GM21723 (cell line): ENCODE measurements at regions not wholly inside any gene's neighbourhood (a gene's known extent, or its start where the extent isn't known, plus 50 kb on each side); places are given as distances from the start of the nearest gene placed in this dataset.

ENCODE experiments used
- ATAC-seq: cut with Tn5 transposase; IDR thresholded peaks from one replicate; pipeline ENCODE4 v1.9.1; 2021; ENCODE audit warnings: mild to moderate bottlenecking, moderate library complexity; ENCODE audit not compliant: unreplicated experiment

DNA sequence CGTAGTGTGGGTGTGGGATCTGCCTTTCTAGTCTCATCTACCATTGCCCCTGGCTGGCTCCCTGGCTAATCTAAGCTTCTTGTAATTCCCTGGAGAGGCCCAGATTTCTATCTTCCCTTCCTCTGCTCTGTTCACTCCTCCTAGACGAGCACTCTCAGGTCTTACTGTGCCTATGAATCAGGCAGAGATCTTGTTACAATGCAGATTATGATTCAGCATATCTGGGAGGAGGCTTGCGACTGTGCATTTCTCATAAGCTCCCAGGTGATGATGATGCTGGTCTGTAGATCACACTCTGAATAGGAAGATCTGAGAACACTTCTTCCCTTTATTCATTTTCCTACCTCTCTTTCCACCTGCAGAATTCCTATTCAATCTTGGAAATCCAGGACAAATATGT is 200.1 kb downstream of the CBLN1 start:
- no peak for ATAC-seq

DNA sequence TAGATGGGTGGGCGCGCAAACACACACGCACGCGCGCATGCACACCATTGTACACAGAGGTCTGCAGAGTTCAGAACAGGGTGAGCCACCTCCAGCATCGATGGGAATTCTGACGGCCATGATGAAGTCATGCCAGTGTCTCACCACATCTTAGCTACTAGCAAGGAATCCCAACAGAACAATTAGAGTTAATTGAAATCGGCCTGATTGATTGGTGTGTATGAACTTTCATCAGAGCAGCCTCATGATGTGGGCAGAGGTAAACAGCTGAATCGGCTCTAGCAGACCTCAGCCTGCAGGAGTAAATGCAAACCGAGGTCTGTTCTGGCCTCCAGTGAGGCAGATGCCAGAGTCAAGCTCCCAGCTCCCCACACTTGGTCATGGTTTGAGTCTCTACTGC is 200.6 kb downstream of the CBLN1 start:
- no peak for ATAC-seq

DNA sequence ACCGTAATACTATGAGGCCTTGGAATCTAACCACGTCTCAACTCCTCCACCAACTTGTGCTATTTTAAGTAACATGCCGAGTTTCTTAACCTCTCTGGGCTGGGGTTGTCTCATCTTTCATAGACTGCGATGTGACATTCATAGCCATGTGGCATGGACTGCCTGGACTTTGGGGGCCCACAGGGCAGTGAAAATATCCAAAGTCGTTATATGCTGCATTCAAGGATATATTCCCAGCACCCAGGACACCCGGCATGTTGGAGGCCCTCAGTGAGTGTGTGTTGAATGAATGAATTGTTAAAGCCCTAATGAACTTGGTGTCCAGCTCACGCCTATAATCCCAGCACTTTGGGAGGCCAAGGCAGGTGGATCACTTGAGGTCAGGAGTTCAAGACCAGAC is 203.1 kb downstream of the CBLN1 start:
- no peak for ATAC-seq

DNA sequence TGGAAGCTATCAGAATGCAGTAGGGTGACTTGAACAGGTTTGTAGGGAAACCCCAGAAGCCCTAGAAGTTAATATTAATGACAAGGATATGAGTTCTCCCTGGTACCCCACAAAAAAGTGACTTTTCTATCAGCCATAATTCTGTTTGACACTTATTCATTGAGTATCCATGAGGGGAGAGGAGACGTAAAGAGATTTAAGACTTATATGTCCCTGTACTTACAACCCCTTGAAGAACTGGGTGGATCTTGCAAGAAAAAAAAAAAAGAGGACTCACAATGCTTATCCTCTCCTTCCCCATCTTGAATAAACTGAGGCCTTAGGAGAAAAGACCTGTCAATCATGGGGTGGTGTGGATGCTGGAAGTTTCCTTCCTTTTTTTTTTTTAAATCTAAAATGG is 203.5 kb downstream of the CBLN1 start:
- ATAC-seq = no peak

DNA sequence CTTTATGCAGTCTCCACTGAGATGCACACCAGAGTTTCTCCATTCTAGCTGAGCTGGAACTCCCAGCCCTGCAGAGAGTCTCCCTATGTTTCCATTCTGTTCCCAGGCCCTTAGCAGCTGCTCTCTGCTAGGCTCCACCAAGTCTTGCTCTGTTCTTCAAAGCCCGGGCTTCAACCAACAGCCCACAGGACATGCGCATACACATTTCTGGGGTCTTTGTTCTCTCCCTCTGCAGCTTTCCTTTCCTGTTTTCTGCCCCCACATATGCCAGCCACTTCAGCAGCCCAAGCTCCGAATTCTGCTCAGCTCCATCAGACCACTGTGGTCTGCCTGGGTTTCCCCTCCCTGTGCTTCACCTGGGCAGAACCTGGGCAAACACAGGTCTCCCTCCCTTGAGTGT is 205.9 kb downstream of the CBLN1 start:
- no peak for ATAC-seq

DNA sequence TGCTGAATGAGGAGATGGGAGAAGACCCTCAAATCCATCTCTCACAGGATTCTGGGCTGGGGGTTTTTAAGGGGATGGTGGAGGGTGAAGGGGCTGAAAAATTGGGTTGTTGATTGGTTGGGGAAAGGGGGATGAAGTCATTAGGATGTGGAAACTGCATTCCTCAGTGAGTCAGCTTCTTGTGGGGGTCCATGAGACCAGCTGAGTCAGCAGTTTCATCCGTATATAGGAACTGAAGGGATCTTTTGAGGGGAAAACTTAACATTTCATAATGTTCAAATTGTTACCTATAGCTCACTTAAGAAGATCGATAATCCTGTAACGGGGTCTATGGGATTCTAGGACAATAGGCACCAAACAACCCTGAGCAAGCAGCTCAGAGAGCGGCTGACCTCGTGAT is 213.4 kb downstream of the CBLN1 start:
- no peak for ATAC-seq

DNA sequence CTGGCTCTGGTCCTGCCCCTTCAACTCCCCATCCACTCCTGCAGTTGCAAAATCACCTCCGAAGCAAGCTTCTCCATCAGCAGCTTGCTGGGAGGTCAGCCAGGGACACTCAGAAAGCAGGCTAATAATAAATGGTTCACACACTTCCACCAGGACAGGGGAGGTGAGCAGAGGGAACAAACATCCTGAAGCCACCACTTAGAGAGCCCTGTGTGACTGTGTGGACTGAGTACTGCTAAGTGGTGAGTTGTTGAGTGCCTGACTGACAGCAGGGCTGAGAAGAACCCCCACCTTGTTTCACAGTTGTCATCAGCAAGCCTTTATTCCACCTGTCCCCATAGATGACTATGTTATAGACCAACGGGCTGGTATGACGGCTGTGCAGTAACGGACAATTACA is 213.9 kb downstream of the CBLN1 start:
- no peak for ATAC-seq

DNA sequence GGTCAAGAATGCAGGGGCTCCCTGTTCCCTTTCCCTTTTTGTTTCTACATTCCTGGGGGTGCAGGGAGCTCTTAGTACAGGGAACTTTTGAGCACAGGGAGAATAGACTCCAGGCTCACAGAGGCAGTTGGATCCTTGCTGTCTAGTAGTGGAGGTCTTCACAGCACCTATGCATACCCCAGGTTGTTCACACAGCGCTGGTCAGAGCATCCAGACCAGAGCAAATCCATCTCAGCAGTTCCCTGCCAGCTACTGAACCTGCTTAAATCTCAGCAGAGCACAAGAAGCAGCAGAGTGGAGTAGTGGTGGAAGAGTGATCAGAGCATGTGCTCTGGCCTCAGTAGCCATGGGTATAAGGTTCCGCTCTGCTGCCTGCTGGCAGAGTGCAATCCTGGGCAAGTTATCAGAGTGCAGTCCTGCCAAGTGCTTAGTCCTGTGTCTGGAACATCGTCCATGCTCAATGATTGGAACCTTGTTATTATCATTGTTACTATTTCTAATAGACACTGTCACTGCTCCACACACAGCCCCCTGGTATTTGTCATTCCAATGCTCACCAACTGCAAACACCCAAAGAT is 220.4 kb downstream of the CBLN1 start:
- ATAC-seq = no peak

DNA sequence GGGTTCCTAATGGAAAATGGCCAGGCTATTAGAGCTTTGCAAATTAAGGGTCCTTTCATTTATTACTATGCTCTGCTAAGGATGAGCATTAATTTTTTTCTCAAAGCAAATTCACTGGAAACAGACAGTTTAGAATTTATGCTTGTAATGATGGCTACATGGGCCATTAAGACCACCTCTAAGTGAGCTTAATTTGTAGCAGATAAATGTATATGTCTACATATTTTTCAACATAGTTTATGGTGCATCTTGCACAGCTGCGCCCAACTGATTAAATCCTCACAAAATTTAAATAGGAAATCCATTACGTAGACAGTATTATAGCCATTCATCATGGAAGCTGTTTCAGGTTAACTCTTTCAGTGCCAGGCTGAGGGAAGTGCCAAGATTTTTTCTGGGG is 220.9 kb downstream of the CBLN1 start:
- no peak for ATAC-seq

DNA sequence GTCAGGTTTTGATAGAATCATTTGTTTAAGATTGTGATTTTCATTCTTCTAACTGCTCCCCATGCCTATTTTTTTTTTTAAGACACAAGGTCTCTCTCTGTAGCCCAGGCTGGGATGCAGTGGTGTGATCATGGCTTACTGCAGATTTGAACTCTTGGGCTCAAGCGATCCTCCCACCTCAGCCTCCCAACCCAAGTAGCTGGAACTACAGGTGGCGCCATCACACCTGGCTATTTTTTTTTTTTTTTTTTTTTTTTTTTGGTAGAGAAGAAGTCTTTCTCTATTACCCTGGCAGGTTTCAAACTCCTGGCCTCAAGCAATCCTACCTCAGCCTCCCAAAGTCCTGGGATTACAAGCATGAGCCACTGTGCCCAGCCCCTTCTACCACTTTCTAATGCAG is 223.3 kb downstream of the CBLN1 start:
- ATAC-seq = no peak

DNA sequence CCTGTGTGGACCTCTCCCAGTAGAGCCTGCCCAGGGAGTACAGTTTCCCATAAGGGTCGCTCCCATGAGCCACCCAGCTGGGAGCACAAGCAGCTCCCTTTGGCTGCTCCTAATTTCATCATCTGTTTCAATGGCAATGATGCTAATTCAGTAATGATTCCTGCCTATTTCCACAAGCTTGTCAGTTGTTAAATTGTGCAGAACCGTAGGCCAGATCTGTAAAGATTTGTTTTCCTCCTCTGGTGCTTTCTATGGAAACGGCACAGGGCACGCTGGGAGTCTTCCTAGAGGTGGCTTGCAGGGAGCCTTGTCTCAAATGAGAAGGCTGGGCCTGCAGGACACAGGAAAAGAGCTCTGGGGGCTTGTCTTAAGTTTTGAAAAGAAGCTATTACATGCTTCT is 223.7 kb downstream of the CBLN1 start:
- no peak for ATAC-seq

DNA sequence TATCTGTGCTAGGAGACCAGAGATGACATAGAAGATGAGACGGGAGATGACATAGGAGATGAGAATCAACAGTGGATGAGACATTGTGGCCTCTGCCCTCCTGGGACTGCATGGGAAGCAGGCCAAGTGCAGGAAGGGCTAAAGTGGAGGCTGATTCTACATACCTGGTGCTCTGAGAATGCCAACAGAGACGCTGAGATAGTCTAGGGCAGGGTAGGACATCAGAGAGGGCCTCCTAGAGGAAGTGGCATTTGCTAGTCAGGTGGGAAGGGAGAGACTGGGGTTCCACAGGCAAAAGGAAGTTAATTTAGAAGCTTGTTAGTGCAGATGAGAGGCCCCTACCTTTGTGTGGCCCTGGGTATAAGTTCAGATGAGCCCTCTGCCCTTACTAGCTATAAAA is 224.2 kb downstream of the CBLN1 start:
- ATAC-seq = no peak

DNA sequence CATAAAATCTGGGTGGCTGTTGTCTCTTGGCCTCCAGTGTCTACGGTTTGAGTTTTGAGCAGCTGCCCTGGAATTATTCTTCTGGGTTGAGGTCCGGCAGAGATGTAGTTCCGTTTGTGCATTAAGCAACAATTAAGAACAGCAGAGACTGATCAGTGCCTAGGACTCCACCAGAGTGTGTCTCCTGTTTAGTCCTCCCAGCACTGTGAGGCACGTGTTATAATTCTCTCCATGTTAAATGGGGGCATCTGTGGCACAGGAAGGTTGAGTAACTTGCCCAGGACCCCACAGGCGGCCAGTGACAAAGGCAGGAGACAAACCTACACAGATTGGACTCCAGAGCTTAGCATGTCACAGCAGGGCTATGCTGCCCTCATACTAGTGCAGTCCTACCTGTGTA is 225.1 kb downstream of the CBLN1 start:
- no peak for ATAC-seq

DNA sequence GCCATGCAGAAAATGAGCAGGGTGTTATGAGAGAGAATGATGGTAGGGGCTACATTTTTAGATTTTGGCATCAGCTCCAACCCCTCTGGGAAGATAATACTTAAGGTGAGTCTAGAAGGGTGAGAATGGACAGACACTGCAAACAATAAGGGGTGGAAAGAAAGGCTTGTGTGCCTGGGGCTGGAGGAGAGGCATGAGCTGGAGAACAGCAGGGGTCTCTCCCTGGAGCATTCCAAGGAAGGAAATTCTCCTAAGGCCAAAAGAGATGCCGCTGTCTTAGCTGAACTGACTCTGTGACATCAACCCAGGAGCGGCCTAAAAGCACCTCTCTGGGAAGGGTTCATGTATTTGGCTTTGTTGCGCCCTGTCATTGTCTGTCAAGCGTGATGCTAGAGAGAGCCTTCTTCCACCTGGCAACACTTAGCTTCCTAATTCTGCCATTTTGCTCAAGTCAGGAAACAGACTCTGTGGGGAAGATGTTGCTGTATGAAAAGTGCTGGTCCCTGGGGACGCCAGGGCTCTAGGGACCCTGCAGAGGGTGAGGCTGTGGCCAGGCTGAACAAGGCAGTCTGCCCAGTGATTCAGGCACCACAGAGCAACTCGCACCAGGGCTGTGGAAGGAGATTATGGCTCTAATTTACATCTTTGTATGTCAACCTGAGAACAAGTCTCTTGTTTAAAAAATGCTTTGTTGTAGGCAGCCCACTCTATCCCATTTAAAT is 225.7 kb downstream of the CBLN1 start:
- no peak for ATAC-seq

DNA sequence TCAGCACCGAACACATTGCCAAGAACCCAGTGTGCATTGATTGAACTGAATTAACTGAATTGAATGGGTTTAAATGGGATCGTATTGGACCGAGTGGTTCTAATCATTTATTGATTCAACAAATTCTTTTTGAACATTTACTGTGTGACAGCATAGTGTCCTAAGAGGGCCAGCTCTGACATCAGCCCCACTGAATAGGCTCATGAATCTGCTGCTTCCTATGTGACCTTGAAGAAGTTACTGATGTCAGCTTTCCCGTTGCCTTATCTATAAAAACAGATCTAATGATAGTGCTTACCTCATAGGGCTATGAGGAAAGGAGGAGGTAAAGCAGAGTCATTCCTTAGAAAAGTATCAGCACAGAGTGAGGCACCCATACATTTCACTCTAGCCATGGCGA is 226.3 kb downstream of the CBLN1 start:
- ATAC-seq = no peak

DNA sequence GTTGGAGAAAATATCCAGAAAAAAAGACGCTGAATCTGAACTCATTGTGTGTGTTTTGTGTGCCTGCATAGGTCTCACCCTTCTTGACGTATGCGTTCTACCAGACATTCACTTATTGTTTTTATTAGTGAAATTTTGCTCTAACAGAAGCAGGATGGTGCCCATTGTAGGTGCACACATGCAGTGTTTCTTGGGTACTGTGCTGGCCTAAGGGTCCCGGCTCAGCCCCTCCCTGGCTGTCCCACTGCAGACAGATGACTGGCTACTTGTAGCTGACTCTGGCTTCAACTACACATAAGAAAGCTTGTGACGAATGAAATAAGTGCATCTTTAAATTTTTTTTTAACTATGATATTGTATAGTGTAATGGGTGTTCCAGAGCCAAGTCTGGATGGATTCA is 227.0 kb downstream of the CBLN1 start:
- ATAC-seq = no peak

DNA sequence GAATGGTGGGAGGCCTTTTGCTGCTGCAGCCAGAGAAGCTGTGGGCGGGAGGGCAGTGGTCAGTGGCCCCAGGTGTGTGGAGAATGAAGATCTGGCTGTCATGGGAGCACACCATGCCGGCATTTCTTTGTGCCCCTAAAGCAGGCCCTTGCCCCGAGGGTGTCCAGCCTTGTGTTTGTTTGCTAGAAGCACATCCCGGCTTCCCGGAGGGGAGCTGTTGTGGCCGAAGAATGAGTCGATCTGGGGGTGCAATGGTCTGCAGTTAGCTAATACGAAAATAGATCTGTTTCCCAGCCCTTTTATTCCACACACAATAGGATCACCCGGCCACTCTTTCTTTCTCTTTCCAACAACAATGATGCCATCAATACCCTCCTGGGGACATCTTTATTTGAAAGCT is 228.8 kb downstream of the CBLN1 start:
- no peak for ATAC-seq

DNA sequence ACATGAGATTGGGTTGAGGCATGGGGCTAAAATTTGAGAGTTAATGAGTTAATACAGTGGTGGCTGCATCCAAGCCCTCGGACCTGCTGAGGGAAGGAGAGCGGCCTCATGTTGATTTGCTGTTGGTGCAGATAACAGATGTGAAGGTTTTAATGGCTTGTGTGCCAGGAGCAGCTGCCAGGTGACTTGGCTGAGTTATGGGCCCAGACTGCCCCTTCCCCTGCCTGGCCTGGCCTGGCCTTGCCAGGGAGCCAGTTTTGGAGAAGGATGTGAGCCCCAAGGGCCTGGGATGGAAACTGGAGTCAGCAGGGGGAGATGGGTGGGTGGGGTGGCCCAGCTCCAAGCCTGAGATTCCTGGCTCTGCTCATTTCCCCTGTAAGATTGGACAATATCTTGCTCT is 230.1 kb downstream of the CBLN1 start:
- ATAC-seq = no peak

DNA sequence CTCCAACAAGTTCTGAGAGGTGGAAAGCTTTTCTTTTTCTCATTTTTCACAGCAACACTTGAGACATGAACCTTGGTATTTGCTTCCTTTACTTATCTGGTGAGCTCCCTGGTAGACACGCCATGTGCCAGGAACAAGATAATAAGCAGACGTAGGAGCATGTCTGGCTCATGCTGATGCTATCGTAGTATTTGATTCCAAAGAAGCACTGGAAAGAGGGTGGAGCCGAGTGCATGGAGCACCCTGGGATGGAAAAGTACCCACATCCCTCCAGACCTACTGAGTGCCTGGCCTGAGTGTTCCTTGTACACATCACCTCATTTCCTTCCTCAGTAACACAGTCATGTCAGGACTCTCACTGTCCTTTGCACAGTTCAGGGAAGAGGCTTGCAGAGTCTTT is 231.0 kb downstream of the CBLN1 start:
- no peak for ATAC-seq

DNA sequence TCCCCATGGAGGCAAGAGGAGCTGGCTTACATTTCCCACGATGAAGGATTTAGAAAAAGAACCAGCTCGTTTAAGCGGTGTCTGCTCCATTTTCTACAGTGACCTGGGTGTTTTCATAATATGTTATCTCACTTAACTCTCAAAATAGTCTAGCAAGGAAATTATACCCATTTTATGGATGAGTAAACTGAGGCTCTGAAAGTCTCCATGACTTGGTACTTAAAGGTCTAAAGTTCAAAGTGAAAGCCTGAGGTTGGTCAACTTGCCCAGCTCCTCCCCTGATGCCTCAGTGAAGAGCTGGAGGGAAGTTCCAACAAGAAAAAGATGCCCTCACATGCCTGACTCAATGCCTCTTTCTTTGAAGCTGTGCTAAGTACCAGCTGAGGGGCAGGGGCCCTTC is 232.0 kb downstream of the CBLN1 start:
- no peak for ATAC-seq

DNA sequence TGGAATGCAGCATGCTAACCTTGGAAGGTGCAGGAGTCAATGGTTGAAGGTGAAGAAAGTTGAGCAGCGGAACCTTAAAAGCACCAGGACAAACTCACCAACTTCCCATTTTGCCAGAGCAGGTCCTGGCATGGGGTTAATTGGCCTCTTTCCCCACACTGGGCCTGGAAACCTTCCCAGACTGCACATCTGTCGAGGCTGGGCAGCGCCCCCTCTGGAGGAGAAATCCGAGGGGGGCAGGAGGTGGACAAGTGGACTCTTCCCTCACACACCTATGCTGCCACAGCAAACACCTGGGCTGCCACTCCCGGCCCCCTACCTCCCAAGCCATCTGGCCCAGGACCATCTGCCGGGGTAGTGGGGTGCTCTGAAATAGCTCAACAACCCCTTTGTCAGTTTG is 232.4 kb downstream of the CBLN1 start:
- no peak for ATAC-seq

DNA sequence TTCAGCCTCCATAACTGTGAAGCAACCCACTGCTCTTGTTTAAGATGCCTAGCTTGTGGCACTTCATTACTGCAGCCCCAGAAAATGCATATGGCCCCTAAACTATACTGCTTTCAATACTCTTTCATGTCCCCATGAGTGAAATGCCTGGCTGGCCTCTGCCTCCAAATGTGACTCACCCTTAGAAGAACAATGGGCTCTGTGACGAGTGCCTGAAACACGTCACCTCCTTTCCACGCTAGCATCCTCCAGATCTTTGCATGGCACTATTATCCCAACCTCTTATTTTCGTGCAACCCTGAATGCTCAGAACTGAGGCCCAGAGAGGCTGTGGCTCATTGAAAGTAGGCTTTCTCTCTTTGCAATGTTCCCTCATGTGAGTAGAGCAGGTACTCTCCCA is 233.1 kb downstream of the CBLN1 start:
- ATAC-seq = no peak

DNA sequence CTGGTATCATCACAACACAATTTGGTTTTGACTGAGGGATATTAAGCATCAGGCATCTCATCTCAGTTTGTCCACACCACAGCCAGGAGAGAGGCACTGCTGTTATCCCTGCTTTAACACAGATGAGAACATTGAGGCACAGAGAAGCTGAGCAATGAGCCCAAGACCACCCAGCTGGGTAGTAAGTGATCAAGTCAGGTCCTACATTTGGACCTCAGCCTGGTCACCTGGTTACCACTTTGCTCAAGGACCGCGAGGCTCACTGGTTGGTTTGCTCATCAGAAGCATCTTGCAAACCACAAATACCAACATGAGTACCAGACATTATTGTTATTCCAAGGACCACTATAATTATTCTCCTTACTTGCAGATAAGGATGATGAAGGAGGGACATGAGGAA is 245.5 kb downstream of the CBLN1 start:
- no peak for ATAC-seq
